Nephron progenitor cell (in vitro differentiated cells): ENCODE measurements at regions not wholly inside any gene's neighbourhood (a gene's known extent, or its start where the extent isn't known, plus 50 kb on each side); places are given as distances from the start of the nearest gene placed in this dataset.

ENCODE experiments used
- DNase-seq: peaks from one replicate; pipeline ENCODE4 v3.0.0; 2021
- H3K27ac Mint-ChIP-seq: 2 replicates; pipeline ENCODE4 v1.8.0; 2021; ENCODE audit warnings: mild to moderate bottlenecking, moderate library complexity, mixed read lengths
- H3K27me3 Mint-ChIP-seq: 2 replicates; pipeline ENCODE4 v1.8.0; 2021; ENCODE audit warnings: mild to moderate bottlenecking, low read depth, mixed read lengths; ENCODE audit not compliant: poor library complexity
- H3K36me3 Mint-ChIP-seq: 2 replicates; pipeline ENCODE4 v1.8.0; 2021; ENCODE audit warnings: low read depth, mixed read lengths
- H3K4me1 Mint-ChIP-seq: 2 replicates; pipeline ENCODE4 v1.8.0; 2021; ENCODE audit warnings: mixed read lengths
- H3K4me3 Mint-ChIP-seq: 2 replicates; pipeline ENCODE4 v1.8.0; 2021; ENCODE audit warnings: mild to moderate bottlenecking, moderate library complexity, mixed read lengths
- H3K9me3 Mint-ChIP-seq: 2 replicates; pipeline ENCODE4 v1.8.0; 2021; ENCODE audit warnings: mild to moderate bottlenecking, moderate library complexity, mixed read lengths
- TF ChIP-seq, protein P1 (sequence below): fragments of 200-600 bp; sonication (generic); IDR thresholded peaks from 2 replicates; pipeline ENCODE4 v1.5.0; 2021; ENCODE audit warnings: antibody characterized with exemption

DNA sequence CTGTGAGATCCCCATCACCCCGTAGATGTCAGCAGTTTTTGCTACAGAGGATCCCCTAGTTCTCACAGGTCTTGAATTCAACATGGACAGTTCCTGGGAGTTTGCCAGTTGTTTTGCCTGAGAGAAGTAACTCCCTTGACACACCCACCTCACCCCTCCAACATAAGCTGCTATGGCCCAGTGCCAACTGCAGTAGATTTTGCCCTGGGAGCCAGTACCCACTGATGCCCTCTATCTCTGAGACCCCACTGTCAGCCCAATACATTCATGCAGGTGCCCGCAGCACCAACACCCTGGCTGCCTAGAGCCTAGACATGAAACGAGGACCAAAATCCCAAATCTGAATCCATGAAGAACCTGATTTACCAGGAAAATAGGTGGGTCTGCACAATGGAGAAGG lies 583.9 kb upstream of the CTNND2 start:
- Mint-ChIP-seq H3K9me3 (no peaks in the 10 kb centered on the region), H3K36me3 (no peaks in the 10 kb centered on the region), H3K4me3 (no peak overlapping the region), H3K27ac (no peak overlapping the region), H3K27me3 (no peaks in the 10 kb centered on the region), H3K4me1 (no peaks in the 10 kb centered on the region)
- DNase-seq = no peak
- TF ChIP-seq, protein P1, sequence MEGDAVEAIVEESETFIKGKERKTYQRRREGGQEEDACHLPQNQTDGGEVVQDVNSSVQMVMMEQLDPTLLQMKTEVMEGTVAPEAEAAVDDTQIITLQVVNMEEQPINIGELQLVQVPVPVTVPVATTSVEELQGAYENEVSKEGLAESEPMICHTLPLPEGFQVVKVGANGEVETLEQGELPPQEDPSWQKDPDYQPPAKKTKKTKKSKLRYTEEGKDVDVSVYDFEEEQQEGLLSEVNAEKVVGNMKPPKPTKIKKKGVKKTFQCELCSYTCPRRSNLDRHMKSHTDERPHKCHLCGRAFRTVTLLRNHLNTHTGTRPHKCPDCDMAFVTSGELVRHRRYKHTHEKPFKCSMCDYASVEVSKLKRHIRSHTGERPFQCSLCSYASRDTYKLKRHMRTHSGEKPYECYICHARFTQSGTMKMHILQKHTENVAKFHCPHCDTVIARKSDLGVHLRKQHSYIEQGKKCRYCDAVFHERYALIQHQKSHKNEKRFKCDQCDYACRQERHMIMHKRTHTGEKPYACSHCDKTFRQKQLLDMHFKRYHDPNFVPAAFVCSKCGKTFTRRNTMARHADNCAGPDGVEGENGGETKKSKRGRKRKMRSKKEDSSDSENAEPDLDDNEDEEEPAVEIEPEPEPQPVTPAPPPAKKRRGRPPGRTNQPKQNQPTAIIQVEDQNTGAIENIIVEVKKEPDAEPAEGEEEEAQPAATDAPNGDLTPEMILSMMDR = no peak

GRCh38 chr5:12480487-12480886 lies 576.2 kb upstream of the CTNND2 start:
- H3K4me3 Mint-ChIP-seq = no peak overlapping the region
- no peaks in the 10 kb centered on the region for H3K9me3 Mint-ChIP-seq
- no peak for DNase-seq
- H3K27me3 Mint-ChIP-seq = no peaks in the 10 kb centered on the region
- TF ChIP-seq, protein P1 = no peak
- H3K4me1 Mint-ChIP-seq = no peaks in the 10 kb centered on the region
- no peak overlapping the region for H3K27ac Mint-ChIP-seq
- H3K36me3 Mint-ChIP-seq = no peaks in the 10 kb centered on the region

GRCh38 chr5:12477554-12477953 lies 573.3 kb upstream of the CTNND2 start:
- no peak overlapping the region for H3K4me3 Mint-ChIP-seq
- no peaks in the 10 kb centered on the region for H3K36me3 Mint-ChIP-seq
- no peaks in the 10 kb centered on the region for H3K4me1 Mint-ChIP-seq
- no peaks in the 10 kb centered on the region for H3K27me3 Mint-ChIP-seq
- TF ChIP-seq, protein P1 = no peak
- H3K27ac Mint-ChIP-seq = no peak overlapping the region
- no peak for DNase-seq
- H3K9me3 Mint-ChIP-seq = no peaks in the 10 kb centered on the region

DNA sequence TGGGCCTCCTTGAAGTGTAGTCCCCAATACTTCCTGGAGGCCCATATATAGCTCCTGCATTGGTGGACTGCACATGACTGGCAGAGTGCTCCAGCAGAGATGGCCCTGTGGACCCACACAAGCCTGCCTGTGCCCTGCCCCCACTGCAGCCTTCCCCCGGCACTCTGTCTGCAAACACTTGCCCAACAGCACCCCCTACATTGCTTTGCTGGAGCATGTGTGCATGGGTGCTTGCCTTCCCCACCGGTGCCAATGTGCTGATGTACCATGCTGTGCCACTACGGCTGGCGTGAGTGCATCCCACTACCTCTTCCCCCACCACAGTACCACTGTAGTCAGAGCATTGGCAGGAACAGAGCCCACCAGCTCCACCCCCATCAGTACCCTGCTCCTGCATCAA lies 563.6 kb upstream of the CTNND2 start:
- Mint-ChIP-seq H3K9me3 (peaks cover 16% of the 10 kb centered on the region), H3K4me3 (no peak overlapping the region), H3K27me3 (peaks cover 5% of the 10 kb centered on the region), H3K27ac (no peak overlapping the region), H3K36me3 (no peaks in the 10 kb centered on the region), H3K4me1 (no peaks in the 10 kb centered on the region)
- TF ChIP-seq, protein P1 = no peak
- no peak for DNase-seq

GRCh38 chr5:12460493-12461261 lies 556.4 kb upstream of the CTNND2 start:
- Mint-ChIP-seq H3K4me1 (no peaks in the 10 kb centered on the region), H3K4me3 (no peak overlapping the region), H3K9me3 (no peaks in the 10 kb centered on the region), H3K36me3 (no peaks in the 10 kb centered on the region), H3K27me3 (peaks cover 3% of the 10 kb centered on the region), H3K27ac (no peak overlapping the region)
- TF ChIP-seq, protein P1 = no peak
- DNase-seq = no peak

DNA sequence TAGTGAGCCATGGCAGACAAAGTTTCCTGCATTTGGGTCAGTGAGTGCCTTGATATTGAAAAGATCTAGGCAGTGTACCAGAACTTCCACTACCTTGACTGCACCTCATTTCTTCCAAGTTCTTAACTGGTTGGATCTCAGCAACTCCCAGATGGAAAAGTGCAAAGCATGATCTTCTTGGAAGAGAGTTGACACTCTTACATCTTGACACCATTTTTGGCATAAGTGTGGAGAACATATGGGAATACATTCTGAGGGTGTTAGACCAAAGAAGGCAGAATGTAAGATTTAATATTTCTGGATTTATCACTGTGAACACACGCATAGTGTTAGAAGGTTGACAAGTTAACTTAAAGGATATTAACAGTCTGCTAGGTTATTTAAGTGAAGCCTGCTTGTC lies 555.1 kb upstream of the CTNND2 start:
- peaks cover 3% of the 10 kb centered on the region for H3K27me3 Mint-ChIP-seq
- no peak for DNase-seq
- no peak overlapping the region for H3K4me3 Mint-ChIP-seq
- no peaks in the 10 kb centered on the region for H3K36me3 Mint-ChIP-seq
- H3K27ac Mint-ChIP-seq = no peak overlapping the region
- TF ChIP-seq, protein P1 = no peak
- no peaks in the 10 kb centered on the region for H3K4me1 Mint-ChIP-seq
- no peaks in the 10 kb centered on the region for H3K9me3 Mint-ChIP-seq
